NCI-H69 (cell line): ENCODE measurements at regions not wholly inside any gene's neighbourhood (a gene's known extent, or its start where the extent isn't known, plus 50 kb on each side); places are given as distances from the start of the nearest gene placed in this dataset.
A peak's percentile ranks its signal among the peaks of the same experiment; 100 is the strongest.

ENCODE experiments used
- DNase-seq: peaks from one replicate; lab custom pipeline; 2025; lab: John Stamatoyannopoulos, UW

DNA sequence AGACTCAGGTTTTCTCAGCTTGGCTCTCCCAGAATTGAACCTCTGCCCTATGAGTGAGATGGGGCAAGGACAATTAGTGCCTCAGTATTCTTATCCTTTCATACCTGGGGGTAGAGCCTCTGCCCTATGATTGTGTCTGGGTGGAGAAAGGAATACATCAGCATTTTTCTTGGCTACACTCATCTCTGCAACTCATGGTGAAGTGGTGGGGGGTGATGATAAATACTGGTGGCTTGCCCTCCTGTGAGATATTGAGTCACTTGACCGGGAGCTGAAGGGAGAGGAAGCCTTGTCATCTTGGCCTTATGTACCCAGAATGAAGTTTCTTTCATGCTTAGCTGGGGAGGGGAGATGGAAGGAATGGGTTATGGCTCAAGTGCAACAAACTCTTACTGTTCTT lies 71.3 kb upstream of the ENOX2 start:
- DNase-seq: no peak

DNA sequence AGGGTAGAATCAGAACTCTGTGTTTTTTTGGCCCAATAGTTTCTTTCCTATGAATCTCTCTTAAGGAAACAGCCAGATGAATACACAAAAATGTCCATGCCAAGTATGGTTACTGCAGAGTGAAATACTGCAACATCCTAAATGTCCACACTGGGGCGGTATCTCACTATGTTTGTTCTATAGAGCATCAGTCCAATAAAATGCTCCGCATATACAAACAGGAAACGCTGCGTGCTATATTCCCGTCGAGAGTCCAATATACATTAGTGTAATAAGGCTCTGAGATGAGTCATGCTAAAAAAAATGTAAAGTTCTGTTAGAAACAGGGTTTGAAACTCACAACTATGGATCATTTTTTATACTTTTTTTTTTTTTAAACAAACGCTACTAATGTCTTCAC lies 72.9 kb upstream of the ENOX2 start:
- DNase-seq: peak; percentile 70

- DNase-seq: no peak
Observed at GRCh38 chrX:130981836-130982235, 76.3 kb upstream of the ARHGAP36 start.

DNA sequence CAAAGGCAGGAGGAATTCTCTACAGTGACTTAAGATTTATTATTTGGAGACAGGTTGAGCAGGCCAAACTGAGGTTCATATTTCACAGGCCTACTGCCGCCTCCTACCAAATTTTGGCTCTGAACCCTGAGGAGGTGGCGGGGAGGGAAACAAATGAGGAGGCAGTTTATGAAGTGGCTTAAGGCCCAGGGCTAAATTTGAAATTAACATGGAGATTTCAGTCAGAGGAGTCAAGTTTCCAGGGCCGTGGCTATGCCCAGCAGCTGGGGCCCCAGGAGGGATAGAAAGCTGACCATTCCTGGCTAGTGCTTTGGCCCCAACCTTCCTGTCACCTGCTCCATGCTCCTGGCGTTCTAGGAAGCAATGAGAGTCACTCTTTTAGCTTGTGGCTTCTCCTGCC lies 73.4 kb upstream of the ARHGAP36 start:
- peak; percentile 14 for DNase-seq

- no peak for DNase-seq
Observed at GRCh38 chrX:130987241-130987640, 70.9 kb upstream of the ARHGAP36 start.

- DNase-seq: no peak
Observed at GRCh38 chrX:130990723-130991122, 67.4 kb upstream of the ARHGAP36 start.

- peak; percentile 53 for DNase-seq
Observed at GRCh38 chrX:130994671-130995070, 63.5 kb upstream of the ARHGAP36 start.

- peak; percentile 7 for DNase-seq
Observed at GRCh38 chrX:130995439-130995838, 62.7 kb upstream of the ARHGAP36 start.

DNA sequence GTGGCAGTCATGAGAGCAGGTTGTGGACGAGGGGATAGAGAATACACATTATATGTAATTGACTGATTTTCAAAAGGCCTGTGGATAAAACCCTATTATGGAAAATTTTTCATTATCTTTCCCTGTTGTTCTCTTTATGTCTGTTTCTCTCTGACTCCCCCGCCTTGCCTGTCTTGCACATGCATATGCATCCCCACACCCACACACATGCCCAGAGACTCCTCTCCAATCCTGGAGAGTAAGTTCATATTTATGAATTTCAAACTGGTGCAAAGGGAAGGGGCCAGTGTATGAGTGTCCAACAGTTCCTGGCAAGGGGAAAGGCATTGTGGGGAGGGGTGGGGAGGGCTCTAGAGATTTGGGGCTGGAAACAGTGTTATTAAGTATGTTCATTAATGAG lies 60.8 kb upstream of the ARHGAP36 start:
- no peak for DNase-seq

DNA sequence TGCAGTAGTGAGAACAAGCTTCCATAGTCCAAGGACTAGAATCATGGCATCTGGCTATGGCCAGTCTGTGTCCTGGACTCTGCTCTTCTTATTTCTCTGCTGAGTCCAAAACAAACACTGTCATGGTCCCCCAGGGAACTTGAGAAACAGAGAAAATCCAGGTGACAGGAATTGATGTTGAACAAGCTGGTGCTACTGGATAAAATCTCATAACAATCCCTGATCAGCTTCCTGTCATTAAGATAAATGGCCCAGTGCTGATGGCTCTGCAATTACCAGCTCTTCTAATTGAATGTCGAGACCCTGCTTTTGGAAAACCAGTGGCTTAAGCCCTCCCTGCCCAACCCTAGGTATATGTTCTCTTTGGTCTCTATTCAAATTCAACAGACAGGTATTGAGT lies 58.8 kb upstream of the ARHGAP36 start:
- peak; percentile 40 for DNase-seq
